ENCODE measurements at regions not wholly inside any gene's neighbourhood (a gene's known extent, or its start where the extent isn't known, plus 50 kb on each side); places are given as distances from the start of the nearest gene placed in this dataset.

DNA sequence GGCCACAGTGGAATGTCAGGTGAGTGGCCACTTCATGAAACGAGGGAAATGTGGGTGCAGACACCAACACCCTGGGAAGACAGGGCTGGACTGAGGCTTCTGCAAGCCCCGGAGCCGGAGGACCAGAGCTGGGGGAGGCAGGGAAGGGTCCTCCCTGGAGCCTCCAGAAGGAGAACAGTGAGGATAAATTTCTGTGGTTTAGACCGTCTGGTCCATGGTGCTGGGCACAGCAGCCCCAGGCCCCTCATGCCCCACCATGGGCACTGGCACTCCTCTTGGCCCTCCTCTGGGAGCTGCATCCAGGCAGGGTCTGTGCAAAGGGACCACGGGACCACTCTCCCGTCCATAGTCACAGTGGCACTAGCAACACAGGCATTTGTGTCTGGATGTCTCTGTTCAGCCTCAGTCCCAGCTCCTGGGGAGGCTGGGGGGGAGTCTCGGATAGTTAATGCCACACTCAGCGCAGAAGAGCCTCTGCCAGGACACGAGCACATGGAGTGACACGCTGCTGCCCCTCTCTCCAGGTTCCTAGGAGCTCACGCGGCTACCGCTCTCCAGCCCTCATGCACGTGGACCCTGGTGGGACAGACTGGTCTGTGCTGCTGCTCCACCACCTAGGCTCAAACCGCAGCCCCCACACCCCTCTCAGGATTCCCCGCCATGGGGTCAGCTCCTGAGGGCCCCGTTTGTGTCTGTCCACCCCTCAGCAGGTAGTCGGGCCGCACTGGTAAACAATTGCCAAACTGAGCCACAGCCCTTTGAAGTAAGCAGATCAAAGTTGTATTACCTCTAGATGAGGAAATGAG is 305.9 kb upstream of the SALL3 start:
- no peak for DNase-seq

DNA sequence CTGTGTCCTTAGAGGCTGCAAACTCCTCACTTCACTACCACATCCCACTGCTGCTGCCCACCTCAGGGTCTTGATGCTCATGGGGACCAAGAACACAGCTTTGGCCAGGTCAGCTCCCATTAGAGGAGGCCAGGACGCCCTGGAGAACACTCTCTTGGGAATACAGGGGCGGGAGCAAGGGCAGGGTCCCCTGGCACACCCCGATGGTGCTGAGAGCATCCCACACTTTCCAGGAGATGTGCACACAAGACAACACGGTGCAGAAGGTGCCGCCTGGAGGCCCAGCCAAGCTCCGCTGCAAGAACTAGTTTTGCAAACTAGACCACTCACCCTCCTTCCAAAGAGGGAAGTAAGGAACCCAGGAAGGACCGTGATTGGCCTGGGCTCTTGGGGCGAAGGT is 304.4 kb upstream of the SALL3 start:
- DNase-seq, result no peak

DNA sequence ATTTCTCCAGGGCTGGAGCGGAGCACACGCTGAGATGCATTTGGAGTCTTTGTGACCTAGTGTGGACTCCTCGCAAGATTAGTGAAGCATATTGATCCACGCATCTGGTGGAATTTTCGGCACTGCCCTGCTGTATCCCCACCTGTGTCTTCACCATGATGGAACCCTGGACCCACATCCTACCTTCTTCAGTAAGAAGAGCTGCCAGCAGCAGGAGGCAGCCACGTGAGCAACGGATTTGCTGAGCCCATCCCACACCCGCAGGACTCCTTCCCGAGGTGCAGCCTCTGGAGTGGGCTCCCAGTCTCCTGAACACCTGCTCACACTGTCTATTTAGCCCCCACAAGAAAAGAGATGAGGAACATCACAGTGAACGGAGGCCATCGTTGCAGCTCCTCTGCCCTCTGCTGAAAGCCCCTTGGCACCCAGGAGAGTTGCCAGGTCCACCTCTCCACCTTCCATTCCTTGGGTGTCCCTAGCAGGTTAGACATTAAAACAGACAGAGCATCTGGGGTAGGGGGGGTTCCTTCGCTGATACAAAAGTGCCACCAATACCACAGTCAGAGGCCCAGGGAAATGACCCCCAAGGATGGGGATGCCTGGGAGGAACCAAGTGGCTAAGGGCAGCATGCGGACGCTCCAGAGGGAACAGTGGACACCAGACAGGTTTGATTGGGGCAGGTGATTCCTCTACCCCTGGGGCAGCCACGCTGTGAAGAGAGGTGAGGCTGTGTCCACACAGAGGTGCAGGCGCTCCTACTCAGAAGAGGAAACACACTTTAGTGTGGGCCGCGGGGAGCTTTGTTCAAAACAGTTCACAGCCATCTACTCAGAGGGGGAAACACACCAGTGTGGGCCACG is 302.8 kb upstream of the SALL3 start:
- no peak for DNase-seq

DNA sequence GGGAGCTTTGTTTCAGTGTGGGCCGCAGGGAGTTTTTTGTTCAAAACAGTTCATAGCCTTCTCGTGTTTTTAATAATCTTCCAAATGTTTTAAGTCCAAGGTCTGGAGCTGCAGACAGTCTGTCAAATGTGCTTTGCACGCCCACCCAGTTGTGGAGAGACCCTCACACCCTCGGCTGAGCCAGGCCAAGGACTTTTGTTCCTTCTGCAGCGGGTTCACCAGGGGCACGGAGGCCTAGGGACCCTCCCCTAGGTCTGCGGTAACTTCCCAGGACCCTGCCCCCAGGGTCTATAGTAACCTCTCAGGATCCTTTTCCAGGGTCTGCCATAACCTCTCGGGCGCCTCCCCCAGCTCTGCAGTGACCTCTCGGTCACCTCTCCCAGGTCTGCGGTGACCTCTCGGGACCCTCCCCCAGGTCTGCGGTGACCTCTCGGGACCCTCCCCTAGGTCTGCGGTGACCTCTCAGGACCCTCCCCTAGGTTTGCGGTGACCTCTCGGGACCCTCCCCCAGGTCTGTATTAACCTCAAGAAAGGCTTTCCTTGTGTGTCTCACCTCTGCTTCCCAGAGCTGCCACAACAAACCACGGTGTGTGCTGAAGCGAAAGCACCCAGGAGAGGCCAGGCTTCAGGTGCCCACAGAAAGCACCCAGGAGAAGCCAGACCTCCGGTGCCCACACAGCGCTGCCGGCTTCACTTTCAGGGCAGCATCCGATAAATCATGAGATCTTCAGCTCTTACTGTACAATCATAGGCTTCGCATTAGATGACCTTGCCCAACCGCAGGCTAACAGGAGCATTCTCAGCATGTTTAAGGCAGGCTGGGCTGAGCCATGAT is 301.9 kb upstream of the SALL3 start:
- DNase-seq, result no peak

DNA sequence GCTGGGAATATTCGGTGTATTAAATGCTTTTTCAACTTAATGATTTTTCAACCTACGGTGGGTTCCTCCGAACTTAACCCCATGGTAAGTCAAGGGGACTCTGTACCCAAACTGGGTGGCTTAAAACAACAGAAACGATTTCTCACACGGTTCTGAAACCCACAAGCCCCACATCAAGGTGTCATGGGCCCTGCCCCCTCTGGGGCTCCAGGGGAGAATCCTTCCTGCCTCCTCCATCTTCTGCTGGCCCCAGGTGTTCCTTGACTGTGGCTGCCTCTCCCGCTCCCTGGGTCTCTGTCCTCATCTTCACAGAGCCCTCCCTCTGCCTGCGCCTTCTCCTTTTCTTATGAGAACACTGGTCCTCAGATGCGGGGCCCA is 301.3 kb upstream of the SALL3 start:
- no peak for DNase-seq

DNA sequence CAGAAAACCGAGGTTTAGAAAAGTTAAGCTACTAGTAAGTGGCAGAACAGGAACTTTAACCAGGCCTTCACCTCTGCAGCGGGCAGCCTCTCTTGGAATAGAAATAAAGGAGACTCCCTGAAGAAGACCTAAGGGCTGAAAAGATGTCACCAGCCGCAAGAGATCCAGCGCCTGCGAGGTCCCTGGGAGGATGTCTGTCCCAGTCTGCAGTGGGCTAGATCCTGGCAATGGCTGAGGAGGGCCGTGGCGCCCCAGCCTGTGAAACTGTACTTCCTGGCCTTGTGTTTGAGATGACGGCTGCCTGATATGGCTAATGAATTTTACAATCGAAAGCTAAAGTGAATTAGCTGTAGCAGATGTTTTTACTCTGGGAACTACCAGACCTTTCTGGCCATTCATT is 300.6 kb upstream of the SALL3 start:
- no peak for DNase-seq

DNA sequence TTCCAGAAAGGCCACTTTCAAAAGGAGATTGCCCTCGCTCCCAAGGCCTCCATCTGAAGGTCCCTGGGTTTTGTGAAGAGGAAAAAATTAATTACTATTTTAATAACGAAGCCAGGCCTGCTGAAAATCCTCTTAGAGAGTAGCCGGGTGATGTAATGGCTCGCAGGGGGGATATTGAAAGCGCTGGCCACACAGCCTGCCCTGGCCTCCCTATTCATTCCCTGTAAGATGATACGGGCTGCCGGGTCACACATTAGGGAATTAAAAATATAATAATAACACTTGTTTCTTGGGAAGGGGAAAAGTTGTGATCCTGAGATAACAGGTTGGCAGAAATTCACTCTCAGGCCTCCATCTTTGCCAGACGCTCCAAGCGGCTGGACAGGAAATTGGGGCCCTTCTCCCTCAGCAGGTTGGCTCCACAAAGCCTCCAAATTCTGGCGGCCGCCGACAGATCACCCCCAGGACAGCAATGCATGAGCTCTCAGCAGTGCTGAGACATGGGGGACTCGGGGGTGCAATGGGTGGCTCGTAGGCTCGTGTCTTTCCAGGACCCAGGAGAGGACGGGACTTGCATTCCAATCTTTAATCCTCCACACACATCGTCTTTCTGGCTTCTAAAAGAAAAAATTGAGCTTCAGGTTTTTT is 299.9 kb upstream of the SALL3 start:
- no peak for DNase-seq

DNA sequence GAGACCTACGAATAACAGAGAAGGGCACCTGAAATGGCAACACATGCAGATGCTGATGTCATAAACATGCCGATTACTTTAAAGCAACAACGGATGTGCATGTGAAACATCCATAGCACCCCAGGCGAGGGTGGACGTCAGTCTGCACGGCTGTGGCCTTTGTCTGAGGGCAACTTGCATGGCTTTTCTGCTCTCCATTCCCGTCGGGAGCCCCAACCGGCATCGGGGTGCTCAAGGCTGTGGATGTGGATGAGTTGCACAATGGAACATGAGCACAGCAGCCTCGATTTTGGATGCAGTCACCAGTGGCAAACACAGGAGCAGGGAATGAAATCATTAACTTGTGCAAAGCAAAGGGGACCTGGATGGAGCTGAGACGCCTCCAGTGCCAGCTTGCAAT is 298.2 kb upstream of the SALL3 start:
- no peak for DNase-seq

- DNase-seq, result no peak
Measured at GRCh38 chr18:78681934-78682333, 297.7 kb upstream of the SALL3 start.

DNA sequence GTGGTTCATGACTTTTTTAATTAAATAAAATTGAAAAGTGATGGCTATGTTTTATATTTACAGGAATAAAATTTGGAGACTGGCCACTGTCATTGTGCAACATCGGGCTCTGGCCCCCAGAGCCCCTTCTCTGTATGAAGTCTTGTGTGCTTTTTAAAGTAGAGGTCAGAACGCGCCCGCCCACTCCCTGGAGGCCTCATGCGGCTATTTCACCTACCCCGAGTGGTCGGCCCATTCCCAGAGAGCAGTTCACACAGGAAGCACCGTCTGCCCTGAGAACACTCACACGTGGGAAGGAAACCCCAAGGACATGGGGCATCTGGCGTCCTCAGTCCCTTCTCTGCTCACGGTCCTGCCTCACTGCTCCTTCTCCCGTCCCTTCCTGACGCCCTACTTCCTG is 296.9 kb upstream of the SALL3 start:
- DNase-seq, result no peak

GRCh38 chr18:78683191-78684010 is 296.2 kb upstream of the SALL3 start:
- no peak for DNase-seq

DNA sequence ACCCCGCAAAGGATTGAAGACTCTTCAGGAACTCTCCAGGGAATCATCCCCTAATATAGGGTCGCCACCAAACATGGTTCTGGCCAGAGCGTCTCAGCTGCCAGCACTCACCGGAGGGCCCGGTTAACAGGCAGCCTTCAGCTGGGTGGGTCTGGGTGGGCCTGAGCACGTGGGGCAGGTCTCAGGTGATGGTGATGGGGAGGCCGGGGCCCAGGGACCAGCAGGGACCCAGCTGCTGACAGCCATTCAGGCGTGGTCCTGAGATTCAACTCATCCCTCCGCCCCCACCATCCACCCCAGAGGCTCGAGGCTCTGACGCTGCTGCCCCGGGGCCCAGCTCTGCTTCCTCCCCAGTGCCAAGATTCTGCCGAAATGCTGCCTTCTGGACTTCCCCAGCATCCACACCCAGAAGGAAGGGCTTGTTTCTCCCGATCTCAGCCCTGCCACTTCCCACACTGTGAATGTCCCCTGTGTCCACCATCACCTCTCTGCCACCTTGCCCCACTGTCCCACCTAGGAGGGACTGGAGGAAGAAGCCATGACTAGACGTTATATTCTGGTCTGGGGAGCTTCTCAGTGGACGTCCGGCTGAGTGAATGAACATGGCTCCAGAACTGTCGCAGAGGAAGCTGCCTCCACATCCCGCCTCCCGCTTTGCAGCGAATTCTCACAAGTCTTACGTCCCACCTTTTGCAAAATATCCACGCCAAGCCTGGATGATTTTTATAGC is 294.2 kb upstream of the SALL3 start:
- DNase-seq, result no peak

DNA sequence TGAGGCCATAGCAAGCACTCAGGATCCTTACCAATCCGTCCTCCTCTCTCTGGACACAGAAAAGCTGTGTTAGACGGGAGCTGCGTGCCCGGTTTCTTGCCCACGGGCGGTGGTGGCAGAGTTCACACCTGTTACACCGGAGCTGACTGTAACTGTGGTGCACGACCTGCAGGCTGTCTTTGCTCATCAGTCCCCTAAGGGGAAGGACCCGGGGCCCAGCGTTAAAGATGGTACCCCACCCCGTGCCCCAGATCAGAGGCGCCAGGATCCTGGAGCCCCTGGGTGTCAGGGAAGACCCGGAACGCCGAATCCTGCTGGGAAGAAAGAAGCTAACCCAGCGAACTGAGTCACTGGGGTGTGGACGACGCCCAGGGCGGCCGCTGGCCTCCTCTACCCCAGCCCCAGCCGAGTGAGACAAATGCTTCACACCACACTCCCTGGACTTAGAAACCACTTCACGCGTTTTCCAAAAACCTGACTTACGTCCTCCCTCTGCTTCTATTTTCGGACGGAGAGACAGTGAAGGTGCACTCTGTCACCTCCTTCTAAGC is 293.6 kb upstream of the SALL3 start:
- DNase-seq, result no peak

DNA sequence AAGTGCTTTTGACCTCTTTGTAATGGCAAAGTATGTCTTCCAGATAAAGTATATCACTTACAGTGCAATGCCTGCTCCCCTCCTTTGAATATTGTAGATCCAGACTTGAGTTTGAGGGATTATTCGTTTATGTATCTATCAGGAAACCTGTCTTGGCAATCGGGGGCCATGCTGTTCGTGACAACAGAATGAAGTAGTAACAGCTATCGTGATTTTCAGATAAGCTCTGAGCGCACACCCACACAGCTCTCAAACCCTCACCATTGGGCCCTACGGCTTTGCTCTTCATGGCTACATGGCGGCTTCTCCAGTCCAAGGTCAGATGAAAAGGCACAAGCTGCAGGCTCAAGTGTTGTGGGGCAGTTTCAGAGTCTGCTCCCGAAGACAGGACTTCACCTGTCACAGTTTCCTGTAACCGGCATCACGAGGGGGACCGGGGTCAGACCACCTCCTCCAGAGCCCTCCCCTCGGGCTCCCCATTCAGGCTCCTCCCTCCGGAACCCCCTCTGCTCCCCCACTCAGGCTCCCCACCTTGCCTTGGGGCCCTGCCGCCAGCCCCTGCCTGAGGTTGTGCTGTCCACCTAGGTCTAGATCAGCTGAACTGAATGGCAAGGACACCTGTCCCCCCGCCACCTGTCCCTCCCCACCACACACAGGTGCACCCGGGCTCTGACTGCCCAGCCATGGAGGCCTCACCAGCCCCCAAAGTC is 292.5 kb upstream of the SALL3 start:
- no peak for DNase-seq

GRCh38 chr18:78687736-78688135 is 291.9 kb upstream of the SALL3 start:
- no peak for DNase-seq

DNA sequence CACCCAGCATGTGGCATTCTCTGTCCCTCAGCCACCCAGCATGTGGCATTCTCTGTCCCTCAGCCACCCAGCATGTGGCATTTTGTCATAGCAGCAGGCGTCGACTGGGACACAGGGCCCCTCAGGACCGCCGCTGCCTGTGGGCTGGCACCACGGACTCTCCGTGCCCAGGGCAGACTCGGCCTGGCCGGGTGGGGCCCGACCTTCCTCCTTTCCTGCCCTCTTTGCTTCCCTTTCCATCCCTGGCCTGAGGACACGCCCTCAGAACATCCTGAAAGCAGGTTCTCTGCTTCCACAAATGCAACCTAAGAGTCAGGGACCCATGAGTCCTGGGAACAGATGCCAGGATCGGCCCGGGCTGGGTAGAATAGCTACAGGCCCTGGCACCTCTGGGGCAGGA is 291.4 kb upstream of the SALL3 start:
- no peak for DNase-seq

DNA sequence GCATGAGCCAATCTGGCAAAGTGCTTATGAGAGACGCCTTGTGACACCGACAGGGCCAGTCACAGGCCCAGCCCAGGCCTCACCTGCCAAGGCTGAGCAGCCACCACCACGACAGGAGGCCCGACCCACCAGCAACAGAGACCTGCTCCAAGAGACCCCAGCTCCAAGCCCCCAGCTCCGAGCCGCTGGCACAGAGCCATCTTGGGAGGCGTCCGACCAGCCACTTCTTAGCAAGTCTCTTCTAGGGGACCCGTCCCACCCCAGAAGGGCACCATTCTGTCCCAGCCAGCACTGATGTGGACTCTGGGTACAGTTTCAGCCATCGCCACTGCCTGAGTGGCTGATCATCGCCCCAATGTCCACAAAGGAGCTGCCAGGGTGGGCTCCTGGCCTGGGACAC is 290.7 kb upstream of the SALL3 start:
- no peak for DNase-seq

DNA sequence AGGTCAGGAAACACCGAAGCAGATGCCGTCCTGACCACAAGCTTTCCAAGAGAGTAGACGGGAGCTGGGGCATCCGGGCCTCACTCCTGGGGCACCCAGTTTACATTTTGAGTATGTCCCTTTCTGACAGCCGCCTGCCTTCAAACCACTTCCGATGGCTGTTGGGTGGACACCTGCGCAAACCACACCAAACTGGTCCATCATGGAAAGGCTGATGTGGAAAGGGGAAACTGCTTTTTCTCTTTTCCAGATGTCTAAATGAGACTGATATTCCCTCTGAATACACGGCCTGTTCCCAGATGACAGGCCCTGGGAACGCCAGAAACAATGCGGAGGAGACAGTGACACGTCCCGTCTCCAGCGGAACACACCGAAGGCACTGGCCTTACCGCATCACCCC is 290.0 kb upstream of the SALL3 start:
- DNase-seq, result no peak

DNA sequence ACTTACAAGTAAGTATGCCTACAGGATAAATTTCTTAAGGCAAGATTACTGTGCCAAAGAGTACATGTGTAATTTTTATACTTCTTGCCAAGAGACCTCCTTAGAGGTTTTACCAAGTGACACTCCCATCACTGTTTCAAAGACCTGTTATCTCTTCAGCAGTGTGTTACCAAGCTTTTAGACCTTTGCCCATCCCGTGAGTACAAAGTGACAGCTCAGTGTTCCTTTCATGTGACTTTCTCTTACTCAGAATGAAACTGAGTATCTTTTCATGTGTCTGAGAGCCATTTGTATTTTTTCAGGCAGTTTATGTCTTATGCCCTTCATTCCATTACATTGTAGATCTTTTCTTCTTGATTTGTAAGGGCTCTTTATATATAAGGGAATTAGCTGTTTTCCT is 287.5 kb upstream of the SALL3 start:
- DNase-seq, result no peak

- DNase-seq, result no peak
Measured at GRCh38 chr18:78693429-78693828, 286.2 kb upstream of the SALL3 start.

All from left hindlimb (tissue), 1 donor.